ENCODE measurements at regions not wholly inside any gene's neighbourhood (a gene's known extent, or its start where the extent isn't known, plus 50 kb on each side); places are given as distances from the start of the nearest gene placed in this dataset.

DNA sequence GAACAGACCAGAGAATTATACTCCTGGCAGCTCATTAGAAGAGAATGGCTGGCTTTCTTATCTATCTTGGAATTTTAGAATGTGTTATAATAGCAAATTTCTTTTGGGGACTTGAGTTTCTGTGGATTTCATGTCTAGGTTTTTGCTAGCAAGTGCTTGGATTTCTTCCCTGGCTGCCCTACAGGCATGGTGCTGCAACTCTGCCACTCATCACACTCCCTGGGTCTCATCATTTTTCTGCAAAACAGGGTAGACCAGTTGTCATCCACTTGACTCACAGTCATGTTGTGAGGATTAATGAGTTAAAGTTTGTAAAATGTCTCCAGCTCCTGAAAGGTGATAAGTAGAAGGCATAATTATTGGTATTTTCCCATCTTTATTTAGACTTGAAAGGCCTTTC, 60.7 kb upstream of the LCORL start:
- no peak for DNase-seq

- no peak for DNase-seq
These were observed 60.2 kb upstream of the LCORL start for GRCh38 chr4:18081708-18082107.

GRCh38 chr4:18077808-18078207, 56.3 kb upstream of the LCORL start:
- DNase-seq = no peak

- DNase-seq = no peak
These were observed 54.4 kb upstream of the LCORL start for GRCh38 chr4:18075823-18076433.

DNA sequence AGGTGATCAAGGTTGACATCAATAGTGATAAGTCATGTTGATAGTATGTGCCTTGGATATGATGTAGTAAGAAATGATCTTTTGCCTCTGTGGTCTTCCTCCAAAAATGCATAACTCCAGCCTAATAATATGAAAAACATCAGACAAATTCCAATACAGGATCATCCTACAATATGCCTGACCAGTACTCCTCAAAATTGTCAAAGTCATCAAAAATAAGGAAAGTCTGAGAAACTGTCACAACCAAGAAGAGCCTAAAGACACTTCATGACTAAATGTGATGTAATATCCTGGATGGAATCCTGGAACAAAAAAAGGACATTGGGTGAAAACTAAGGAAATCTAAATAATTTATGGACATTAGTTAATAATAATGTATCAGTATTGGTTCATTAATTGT, 50.3 kb upstream of the LCORL start:
- DNase-seq = no peak

Measured in NCI-H510A treated with DMSO at 0.1 percent for 48 hours (cell line).